ENCODE measurements at regions not wholly inside any gene's neighbourhood (a gene's known extent, or its start where the extent isn't known, plus 50 kb on each side); places are given as distances from the start of the nearest gene placed in this dataset.

GRCh38 chr2:144694456-144694855 lies 174.5 kb upstream of the ZEB2 start:
- ATAC-seq (ENCODE audit: low read depth) (no peak), DNase-seq (no peak)
- no peak overlapping the region for H3K4me3 Mint-ChIP-seq
- no peaks in the 10 kb centered on the region for H3K9me3 Mint-ChIP-seq
- H3K36me3 Mint-ChIP-seq (ENCODE audit: low read depth), result no peaks in the 10 kb centered on the region
- CTCF ChIA-PET, result no interaction called here
- H3K27me3 Mint-ChIP-seq, result no peaks in the 10 kb centered on the region
- no peaks in the 10 kb centered on the region for H3K4me1 Mint-ChIP-seq
- POLR2A ChIA-PET, result no interaction called here
- intact Hi-C loops (cut with micrococcal nuclease), result no loop called here
- H3K27ac Mint-ChIP-seq, result no peak overlapping the region
- no peak for TF ChIP-seq CTCF (IDR thresholded peaks at IDR 0.05)

DNA sequence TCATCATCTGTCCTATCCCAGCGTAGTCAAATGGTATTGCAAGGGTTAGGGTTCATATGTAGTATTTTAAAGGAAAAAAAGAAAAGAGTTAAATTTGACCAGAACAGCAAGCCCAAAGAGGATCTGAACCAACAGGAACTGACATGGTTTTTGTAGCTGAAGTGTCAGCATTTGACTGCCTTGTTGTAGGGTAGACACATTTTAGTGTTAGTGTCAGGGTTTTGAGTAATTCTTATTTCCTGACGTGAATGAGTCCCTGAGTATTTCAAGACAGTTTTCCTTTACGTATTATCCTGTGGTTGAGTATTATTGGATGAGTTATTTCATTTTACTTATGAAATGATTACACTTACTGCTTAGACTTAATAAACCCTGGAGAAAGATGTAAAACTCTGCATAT lies 173.3 kb upstream of the ZEB2 start:
- Mint-ChIP-seq H3K9me3 (no peaks in the 10 kb centered on the region), H3K36me3 (ENCODE audit: low read depth) (no peaks in the 10 kb centered on the region), H3K27me3 (no peaks in the 10 kb centered on the region), H3K4me1 (no peaks in the 10 kb centered on the region), H3K4me3 (no peak overlapping the region), H3K27ac (no peak overlapping the region)
- TF ChIP-seq CTCF (IDR thresholded peaks at IDR 0.05), result no peak
- DNase-seq (no peak), ATAC-seq (ENCODE audit: low read depth) (no peak)
- POLR2A ChIA-PET, result no interaction called here
- intact Hi-C loops (cut with micrococcal nuclease), result no loop called here
- CTCF ChIA-PET, result no interaction called here

- intact Hi-C loops (cut with micrococcal nuclease), result no loop called here
- Mint-ChIP-seq H3K36me3 (ENCODE audit: low read depth) (no peaks in the 10 kb centered on the region), H3K27me3 (no peaks in the 10 kb centered on the region), H3K27ac (no peak overlapping the region), H3K4me1 (no peaks in the 10 kb centered on the region), H3K9me3 (no peaks in the 10 kb centered on the region), H3K4me3 (no peak overlapping the region)
- ChIA-PET CTCF (no interaction called here), POLR2A (interaction anchor here (0.6 to 0.7 kb wide), 2 partner anchors 143 to 638 kb away, joined by 3 read pairs; no protein-coding TSS in a partner anchor)
- DNase-seq, result no peak
- no peak for ATAC-seq (ENCODE audit: low read depth)
- no peak for TF ChIP-seq CTCF (IDR thresholded peaks at IDR 0.05)
These were observed 172.7 kb upstream of the ZEB2 start for GRCh38 chr2:144692661-144693060.

DNA sequence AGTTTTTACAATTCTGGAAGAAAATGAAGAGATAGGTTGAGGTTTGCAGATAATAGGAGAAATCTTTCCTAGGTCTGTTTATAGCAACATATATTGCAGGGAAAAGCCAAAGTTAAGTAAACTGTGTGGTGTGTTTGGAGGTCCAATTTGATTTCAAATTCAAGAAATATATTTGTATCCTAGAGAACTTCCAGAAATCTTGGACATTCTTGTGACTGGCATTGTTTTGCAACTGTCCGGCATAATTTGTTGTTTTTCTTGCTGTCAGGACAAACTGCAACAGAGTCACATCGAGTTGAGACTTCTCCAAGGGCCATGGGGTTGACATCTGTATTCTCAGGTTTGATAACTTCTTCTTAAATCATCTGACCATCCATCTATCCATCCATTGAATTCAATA lies 170.9 kb upstream of the ZEB2 start:
- no peaks in the 10 kb centered on the region for H3K36me3 Mint-ChIP-seq (ENCODE audit: low read depth)
- DNase-seq, result no peak
- H3K27me3 Mint-ChIP-seq, result no peaks in the 10 kb centered on the region
- no peak overlapping the region for H3K27ac Mint-ChIP-seq
- H3K4me1 Mint-ChIP-seq, result peaks cover 14% of the 10 kb centered on the region
- CTCF ChIA-PET, result no interaction called here
- POLR2A ChIA-PET, result no interaction called here
- intact Hi-C loops (cut with micrococcal nuclease), result no loop called here
- no peaks in the 10 kb centered on the region for H3K9me3 Mint-ChIP-seq
- ATAC-seq (ENCODE audit: low read depth), result no peak
- no peak overlapping the region for H3K4me3 Mint-ChIP-seq
- TF ChIP-seq CTCF (IDR thresholded peaks at IDR 0.05), result no peak

DNA sequence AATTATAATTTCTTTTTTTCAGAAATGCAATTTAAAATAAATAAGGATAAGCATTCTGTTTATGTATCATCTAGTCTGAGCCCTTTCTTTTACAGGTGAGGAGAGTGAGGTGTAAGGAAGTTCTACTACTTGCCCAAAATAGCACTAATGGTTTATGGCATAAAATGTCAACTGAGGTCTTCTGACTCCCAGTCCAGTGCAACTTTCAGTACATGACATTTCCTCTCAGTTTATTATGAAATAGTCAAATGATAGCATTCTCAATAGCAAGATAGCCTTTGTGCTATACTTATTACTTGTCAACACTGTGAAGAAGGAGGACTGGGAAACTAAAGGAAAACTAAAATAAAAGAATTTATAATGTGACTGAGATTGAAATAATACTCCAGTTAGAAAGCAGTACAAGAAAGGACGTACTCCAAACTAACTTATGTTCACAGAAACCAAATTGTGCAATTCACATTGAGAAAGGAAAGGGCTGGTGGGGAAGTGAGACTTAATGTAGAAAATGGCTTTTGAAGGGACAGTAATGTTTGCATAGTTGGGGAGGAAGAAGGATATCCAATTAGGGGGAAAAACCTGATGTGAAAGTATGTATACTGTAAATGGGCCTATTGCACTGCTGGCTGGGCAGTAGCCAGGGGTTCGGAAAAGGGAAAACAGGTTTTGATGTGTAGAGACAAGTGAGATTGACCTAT lies 166.7 kb upstream of the ZEB2 start:
- intact Hi-C loops (cut with micrococcal nuclease), result loop anchor here (2.0 kb wide), 1 partner anchor 16 kb away; no protein-coding TSS in a partner anchor
- Mint-ChIP-seq H3K4me1 (peaks cover 34% of the 10 kb centered on the region), H3K9me3 (no peaks in the 10 kb centered on the region), H3K36me3 (ENCODE audit: low read depth) (no peaks in the 10 kb centered on the region), H3K27ac (peak overlapping the region; percentile 1), H3K4me3 (no peak overlapping the region), H3K27me3 (no peaks in the 10 kb centered on the region)
- DNase-seq (no peak), ATAC-seq (ENCODE audit: low read depth) (peak; percentile 49)
- no peak for TF ChIP-seq CTCF (IDR thresholded peaks at IDR 0.05)
- ChIA-PET POLR2A (no interaction called here), CTCF (no interaction called here)
